ENCODE measurements at regions not wholly inside any gene's neighbourhood (a gene's known extent, or its start where the extent isn't known, plus 50 kb on each side); places are given as distances from the start of the nearest gene placed in this dataset.

DNA sequence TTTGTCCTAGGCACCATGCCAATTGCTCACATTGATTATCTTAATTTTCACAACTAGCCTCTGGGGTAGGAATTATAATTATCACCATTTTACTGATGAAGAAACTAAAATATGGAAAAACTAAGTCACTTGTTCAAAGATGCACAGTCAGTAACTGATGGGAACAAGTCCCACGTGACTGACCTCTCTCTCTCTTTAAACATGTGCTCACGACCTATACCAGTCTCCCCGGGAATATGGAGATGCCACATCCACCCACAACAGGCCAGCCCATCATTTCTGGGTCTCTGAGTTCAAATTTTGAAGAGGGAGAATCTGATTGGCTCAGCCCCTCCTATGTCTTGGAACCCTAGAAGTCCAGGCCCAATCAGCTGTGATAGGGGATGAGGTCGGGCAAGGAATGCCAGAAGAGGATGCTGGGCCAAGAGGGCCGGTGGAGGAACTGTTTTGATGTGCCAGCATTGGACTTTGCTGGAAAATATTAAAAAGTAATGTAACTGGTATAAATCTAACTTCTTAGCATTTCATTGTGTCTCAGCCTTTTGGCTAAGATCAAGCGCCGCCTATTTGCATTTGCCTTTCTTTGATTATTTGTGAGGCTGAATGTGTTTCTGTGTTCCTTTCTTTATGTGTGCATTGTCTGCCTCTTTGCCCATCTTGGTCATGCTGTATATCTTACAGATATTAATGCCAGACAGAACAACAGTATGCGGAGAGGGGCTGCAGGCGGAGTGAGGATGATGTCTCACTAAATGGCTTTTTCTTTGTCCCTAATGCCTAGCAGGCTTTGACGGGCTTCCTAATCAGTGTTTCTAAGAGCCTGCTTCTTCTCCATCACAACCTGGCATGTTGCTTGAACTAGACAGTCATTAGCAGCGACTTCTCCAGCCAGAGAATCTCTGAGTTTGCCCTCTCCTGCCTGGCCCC is 126.6 kb downstream of the VEGFA start:
- Histone ChIP-seq H3K27me3 (ENCODE audit: low read length) (no peaks in the 10 kb centered on the region), H3K9ac (ENCODE audit: low read length) (no peak overlapping the region), H4K20me1 (ENCODE audit: low read length) (no peaks in the 10 kb centered on the region), H2AFZ (ENCODE audit: low read length) (no peak overlapping the region), H3K9me3 (ENCODE audit: low read length) (no peaks in the 10 kb centered on the region), H3K27ac (ENCODE audit: low read length) (no peak overlapping the region), H3K4me3 (ENCODE audit: low read length) (no peak overlapping the region), H3K36me3 (ENCODE audit: low read depth, low read length) (no peaks in the 10 kb centered on the region), H3F3A (ENCODE audit: low read length, unreplicated experiment) (no peaks in the 10 kb centered on the region), H3K9me2 (replicated peaks; ENCODE audit: low read length) (no peaks in the 10 kb centered on the region), H3K79me2 (ENCODE audit: low read length) (no peaks in the 10 kb centered on the region), H3K4me1 (ENCODE audit: insufficient read depth, low read length) (no peaks in the 10 kb centered on the region), H3K4me2 (ENCODE audit: low read length) (no peak overlapping the region)
- ChIA-PET CTCF (no interaction called here), POLR2A (ENCODE audit: unreplicated experiment) (no interaction called here)
- DNase-seq (no peak), ATAC-seq (no peak)
- TF ChIP-seq EZH2 (IDR thresholded peaks at IDR 0.05; ENCODE audit: low read length, unreplicated experiment): no peak
- TF ChIP-seq, protein P1, sequence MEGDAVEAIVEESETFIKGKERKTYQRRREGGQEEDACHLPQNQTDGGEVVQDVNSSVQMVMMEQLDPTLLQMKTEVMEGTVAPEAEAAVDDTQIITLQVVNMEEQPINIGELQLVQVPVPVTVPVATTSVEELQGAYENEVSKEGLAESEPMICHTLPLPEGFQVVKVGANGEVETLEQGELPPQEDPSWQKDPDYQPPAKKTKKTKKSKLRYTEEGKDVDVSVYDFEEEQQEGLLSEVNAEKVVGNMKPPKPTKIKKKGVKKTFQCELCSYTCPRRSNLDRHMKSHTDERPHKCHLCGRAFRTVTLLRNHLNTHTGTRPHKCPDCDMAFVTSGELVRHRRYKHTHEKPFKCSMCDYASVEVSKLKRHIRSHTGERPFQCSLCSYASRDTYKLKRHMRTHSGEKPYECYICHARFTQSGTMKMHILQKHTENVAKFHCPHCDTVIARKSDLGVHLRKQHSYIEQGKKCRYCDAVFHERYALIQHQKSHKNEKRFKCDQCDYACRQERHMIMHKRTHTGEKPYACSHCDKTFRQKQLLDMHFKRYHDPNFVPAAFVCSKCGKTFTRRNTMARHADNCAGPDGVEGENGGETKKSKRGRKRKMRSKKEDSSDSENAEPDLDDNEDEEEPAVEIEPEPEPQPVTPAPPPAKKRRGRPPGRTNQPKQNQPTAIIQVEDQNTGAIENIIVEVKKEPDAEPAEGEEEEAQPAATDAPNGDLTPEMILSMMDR (conservative IDR thresholded peaks at IDR 0.05; ENCODE audit: low read depth, low read length): no peak
- TF ChIP-seq EZH2phosphoT487 (IDR thresholded peaks at IDR 0.05; ENCODE audit: borderline replicate concordance, low read length): no peak
- intact Hi-C loops (cut with micrococcal nuclease): no loop called here
- no TSS peak for BruUV-seq (replicated peaks)

DNA sequence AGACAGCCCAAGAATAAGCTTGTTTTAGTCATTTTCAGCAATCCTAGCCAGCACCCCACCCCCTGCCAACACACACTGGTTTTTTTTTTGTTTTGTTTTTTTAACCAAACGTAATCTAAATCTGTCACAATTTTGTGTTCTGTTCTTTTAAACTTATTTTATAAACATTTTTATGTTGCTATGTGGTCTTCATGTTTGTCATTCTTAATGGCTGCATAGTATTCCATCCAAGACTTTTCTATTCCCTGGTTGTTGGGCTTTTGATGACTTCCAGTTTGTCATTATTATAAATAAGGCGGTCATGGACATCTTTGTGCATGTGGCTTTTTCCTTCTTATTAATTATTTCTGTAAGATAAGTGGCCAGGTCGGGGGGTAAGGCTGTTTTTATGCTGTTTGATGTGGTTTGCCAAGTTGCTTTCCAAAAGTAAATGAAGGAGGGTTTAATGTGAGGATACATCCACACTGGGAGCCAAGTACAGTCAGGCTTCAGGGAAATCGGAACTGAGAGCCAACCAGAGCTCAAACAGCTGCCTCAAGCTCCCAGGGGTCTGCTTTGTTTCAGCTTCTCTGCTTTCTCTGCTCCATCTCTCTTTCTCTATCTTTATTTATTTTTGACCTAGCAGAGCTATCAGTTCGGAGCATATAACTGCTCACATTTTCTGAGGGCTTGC is 125.8 kb downstream of the VEGFA start:
- H2AFZ ChIP-seq (ENCODE audit: low read length): no peak overlapping the region
- no peaks in the 10 kb centered on the region for H3K9me3 ChIP-seq (ENCODE audit: low read length)
- ATAC-seq (no peak), DNase-seq (no peak)
- H3K4me3 ChIP-seq (ENCODE audit: low read length): no peak overlapping the region
- no peaks in the 10 kb centered on the region for H3K9me2 ChIP-seq (replicated peaks; ENCODE audit: low read length)
- TF ChIP-seq EZH2phosphoT487 (IDR thresholded peaks at IDR 0.05; ENCODE audit: borderline replicate concordance, low read length) (no peak), EZH2 (IDR thresholded peaks at IDR 0.05; ENCODE audit: low read length, unreplicated experiment) (no peak)
- TF ChIP-seq, protein P1 (conservative IDR thresholded peaks at IDR 0.05; ENCODE audit: low read depth, low read length): no peak
- CTCF ChIA-PET: no interaction called here
- H3K79me2 ChIP-seq (ENCODE audit: low read length): no peaks in the 10 kb centered on the region
- H3K27me3 ChIP-seq (ENCODE audit: low read length): no peaks in the 10 kb centered on the region
- intact Hi-C loops (cut with micrococcal nuclease): no loop called here
- BruUV-seq (replicated peaks): no TSS peak
- POLR2A ChIA-PET (ENCODE audit: unreplicated experiment): no interaction called here
- no peaks in the 10 kb centered on the region for H3K4me1 ChIP-seq (ENCODE audit: insufficient read depth, low read length)
- H3K9ac ChIP-seq (ENCODE audit: low read length): no peak overlapping the region
- no peak overlapping the region for H3K27ac ChIP-seq (ENCODE audit: low read length)
- no peaks in the 10 kb centered on the region for H3F3A ChIP-seq (ENCODE audit: low read length, unreplicated experiment)
- H3K36me3 ChIP-seq (ENCODE audit: low read depth, low read length): no peaks in the 10 kb centered on the region
- H4K20me1 ChIP-seq (ENCODE audit: low read length): no peaks in the 10 kb centered on the region
- no peak overlapping the region for H3K4me2 ChIP-seq (ENCODE audit: low read length)

DNA sequence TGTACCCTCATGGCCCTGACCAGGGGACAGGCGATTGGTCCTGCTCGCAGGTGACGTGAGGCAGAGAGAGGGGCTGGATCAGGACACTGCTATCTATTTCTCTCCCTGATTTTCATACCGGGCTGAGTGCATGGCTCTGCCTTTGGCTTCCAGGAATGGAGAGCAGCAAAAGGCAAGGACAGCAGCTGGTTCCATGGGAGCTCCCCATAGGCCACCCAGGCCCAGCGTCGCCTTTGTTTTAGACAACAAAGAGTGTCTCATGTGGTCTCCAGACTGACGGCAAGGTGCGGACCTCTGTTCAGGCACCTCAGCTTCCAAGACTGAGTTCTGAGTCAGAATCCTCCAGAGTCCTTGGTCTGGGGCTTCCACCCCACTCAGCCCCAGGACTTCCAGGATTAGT is 123.1 kb downstream of the VEGFA start:
- Histone ChIP-seq H3K9me2 (replicated peaks; ENCODE audit: low read length) (no peaks in the 10 kb centered on the region), H3K36me3 (ENCODE audit: low read depth, low read length) (no peaks in the 10 kb centered on the region), H3K9ac (ENCODE audit: low read length) (no peak overlapping the region), H3F3A (ENCODE audit: low read length, unreplicated experiment) (no peaks in the 10 kb centered on the region), H3K4me1 (ENCODE audit: insufficient read depth, low read length) (no peaks in the 10 kb centered on the region), H3K79me2 (ENCODE audit: low read length) (no peaks in the 10 kb centered on the region), H3K4me3 (ENCODE audit: low read length) (no peak overlapping the region), H2AFZ (ENCODE audit: low read length) (no peak overlapping the region), H3K9me3 (ENCODE audit: low read length) (no peaks in the 10 kb centered on the region), H3K4me2 (ENCODE audit: low read length) (no peak overlapping the region), H3K27me3 (ENCODE audit: low read length) (no peaks in the 10 kb centered on the region), H3K27ac (ENCODE audit: low read length) (no peak overlapping the region), H4K20me1 (ENCODE audit: low read length) (no peaks in the 10 kb centered on the region)
- no peak for DNase-seq
- no TSS peak for BruUV-seq (replicated peaks)
- CTCF ChIA-PET: no interaction called here
- POLR2A ChIA-PET (ENCODE audit: unreplicated experiment): no interaction called here
- TF ChIP-seq EZH2 (IDR thresholded peaks at IDR 0.05; ENCODE audit: low read length, unreplicated experiment) (no peak), EZH2phosphoT487 (IDR thresholded peaks at IDR 0.05; ENCODE audit: borderline replicate concordance, low read length) (no peak)
- TF ChIP-seq, protein P1 (conservative IDR thresholded peaks at IDR 0.05; ENCODE audit: low read depth, low read length): no peak
- intact Hi-C loops (cut with micrococcal nuclease): no loop called here
- no peak for ATAC-seq
